HG03060 (cell line): ENCODE measurements at regions not wholly inside any gene's neighbourhood (a gene's known extent, or its start where the extent isn't known, plus 50 kb on each side); places are given as distances from the start of the nearest gene placed in this dataset.
"Not testable (repeated sequence)": the region's sequence is repeated elsewhere in the genome, so short reads cannot be mapped to it uniquely, and the experiment has no call there.

Experiments used
- ATAC-seq: cut with Tn5 transposase; IDR thresholded peaks from one replicate; pipeline ENCODE4 v1.9.1; 2021; ENCODE audit warnings: low read depth, moderate number of reproducible peaks; ENCODE audit not compliant: unreplicated experiment

- ATAC-seq = no peak
These were observed 50.8 kb upstream of the MBOAT1 start for GRCh38 chr6:20263059-20263458.

GRCh38 chr6:20265842-20266241 lies 53.6 kb upstream of the MBOAT1 start:
- ATAC-seq = no peak

GRCh38 chr6:20266851-20267608 lies 54.8 kb upstream of the MBOAT1 start:
- no peak for ATAC-seq

GRCh38 chr6:20269181-20269580 lies 56.9 kb upstream of the MBOAT1 start:
- no peak for ATAC-seq

- ATAC-seq = no peak
These were observed 59.5 kb upstream of the MBOAT1 start for GRCh38 chr6:20271818-20272217.

DNA sequence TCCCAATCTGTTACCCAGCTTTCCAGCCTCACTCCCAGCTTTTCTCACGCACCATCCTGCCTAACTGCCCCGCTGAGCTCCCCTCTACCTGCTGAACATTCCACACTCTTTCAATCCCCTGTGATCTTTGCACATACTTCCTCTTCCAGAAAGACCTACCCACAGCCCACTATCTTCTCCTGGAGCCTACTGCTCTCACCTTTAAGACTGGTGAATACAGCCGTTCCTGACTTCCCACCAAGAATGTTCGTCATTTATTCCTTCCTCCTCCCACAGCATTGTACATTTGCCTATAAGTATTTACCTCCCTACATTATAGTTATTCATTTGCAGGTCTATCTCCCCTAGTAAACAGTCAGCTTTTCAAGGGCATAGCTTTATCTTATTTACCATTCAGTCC lies 61.9 kb upstream of the MBOAT1 start:
- no peak for ATAC-seq

GRCh38 chr6:20275837-20276236 lies 63.6 kb upstream of the MBOAT1 start:
- not testable (repeated sequence) for ATAC-seq

DNA sequence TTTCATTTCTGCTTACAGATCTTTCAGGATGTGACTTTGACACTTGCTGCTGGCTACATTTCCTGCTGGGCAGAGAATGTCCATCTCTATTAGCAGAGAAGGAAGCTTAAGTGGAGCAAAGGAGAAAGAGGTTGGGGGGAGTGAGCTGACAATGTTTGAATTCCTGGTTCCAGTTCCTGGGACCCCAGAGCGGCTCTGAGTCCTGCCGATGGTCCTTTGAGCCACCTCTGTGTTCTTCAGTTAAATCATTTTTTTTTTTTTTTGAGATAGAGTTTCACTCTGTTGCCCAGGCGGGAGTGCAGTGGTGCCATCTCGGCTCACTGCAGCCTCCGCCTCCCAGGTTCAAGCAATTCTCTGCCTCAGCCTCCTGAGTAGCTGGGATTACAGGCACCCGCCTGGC lies 65.5 kb upstream of the MBOAT1 start:
- ATAC-seq = not testable (repeated sequence)

DNA sequence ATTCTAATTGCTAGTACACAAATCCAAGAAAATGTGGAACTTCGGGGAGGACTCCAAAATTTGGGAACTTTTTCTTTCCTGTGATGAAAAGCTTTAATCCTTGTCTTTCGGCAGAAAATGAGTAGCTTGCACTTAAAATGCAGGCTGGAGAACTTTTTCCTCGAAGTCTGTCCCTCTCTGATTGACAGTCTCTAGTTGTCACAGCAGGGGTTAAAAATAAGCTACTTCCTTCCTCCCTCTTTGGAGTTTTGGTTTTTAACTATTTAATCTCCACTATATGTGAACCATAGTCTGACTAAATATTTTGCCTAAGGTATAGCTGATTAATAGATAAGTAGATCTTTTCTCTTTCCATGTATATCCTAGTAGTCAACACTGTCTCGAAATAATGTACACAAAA lies 66.8 kb upstream of the MBOAT1 start:
- ATAC-seq = no peak

GRCh38 chr6:20279608-20280287 lies 67.5 kb upstream of the MBOAT1 start:
- no peak for ATAC-seq

DNA sequence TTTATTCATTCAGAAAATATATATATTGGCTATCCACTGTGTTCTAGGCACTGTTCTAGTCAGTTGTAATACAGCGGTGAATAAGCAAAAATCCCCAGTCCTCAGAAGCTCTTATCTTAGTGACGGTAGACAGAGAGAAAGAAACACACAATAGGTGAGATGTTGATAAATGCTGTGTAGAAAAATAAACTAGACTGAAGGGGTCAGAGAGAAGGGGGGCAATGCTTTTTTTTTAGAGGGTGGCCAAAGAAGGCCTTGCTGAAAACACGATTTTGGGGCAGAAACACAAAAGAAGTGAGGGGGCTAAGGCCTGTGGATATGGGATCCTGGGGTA lies 68.0 kb upstream of the MBOAT1 start:
- no peak for ATAC-seq

DNA sequence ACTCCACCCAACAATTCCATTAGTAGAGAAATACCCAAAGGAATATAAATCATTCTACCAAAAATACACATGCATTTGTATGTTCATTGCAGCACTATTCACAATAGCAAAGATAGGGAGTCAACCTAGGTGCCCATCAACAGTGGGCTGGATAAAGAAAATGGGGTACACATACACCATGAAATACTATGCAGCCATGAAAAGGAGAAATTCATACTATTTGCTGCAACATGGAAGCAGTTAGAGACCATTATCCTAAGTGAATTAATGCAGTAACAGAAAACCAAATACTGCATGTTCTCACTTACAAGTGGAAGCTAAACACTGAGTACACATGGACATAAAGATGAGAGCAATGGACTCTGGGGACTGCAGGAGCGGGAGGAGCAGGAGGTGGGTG lies 72.4 kb upstream of the MBOAT1 start:
- ATAC-seq = no peak

DNA sequence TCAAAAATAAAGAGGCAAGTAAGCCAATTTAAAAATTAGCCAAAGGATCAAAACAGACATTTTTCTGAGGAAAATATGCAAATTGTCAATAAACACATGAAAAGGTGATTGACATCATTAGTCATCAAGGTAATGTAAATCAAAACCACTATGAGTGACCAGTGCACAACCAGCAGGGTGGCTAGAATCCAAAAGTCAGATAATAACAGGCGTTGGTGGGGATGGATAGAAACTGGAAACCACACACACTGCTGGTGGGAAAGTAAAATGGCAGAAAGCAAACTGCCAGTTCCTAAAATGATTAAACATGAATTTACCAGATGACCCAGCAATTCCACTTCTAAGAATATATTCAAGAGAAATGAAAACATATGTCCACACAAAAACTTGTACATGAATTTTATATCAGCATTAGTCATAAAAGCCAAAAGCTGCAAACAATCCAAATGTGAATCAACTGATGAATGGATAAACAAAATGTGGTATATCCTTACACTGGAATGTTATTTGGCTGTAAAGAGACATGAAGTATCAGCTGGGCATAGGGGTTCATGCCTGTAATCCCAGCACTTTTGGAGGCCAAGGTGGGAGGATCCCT lies 74.8 kb upstream of the MBOAT1 start:
- ATAC-seq = no peak

GRCh38 chr6:20291764-20292580 lies 79.7 kb upstream of the MBOAT1 start:
- no peak for ATAC-seq

GRCh38 chr6:20292905-20293304 lies 80.6 kb upstream of the MBOAT1 start:
- no peak for ATAC-seq

- no peak for ATAC-seq
These were observed 89.0 kb upstream of the MBOAT1 start for GRCh38 chr6:20301256-20301655.

DNA sequence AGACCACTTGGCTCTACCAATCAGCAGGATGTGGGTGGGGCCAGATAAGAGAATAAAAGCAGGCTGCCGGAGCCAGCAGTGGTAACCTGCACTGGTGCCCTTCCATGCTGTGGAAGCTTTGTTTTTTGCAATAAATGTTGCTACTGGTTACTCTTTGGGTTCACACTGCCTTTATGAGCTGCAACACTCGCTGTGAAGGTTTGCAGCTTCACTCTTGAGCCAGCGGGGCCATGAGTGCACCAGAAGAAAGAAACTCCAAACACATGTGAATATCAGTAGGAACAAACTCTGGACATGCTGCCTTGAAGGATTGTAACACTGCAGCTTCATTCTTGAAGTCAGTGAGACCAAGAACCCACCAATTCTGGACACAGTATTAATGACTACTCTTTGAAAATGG lies 89.9 kb upstream of the MBOAT1 start:
- ATAC-seq = no peak

DNA sequence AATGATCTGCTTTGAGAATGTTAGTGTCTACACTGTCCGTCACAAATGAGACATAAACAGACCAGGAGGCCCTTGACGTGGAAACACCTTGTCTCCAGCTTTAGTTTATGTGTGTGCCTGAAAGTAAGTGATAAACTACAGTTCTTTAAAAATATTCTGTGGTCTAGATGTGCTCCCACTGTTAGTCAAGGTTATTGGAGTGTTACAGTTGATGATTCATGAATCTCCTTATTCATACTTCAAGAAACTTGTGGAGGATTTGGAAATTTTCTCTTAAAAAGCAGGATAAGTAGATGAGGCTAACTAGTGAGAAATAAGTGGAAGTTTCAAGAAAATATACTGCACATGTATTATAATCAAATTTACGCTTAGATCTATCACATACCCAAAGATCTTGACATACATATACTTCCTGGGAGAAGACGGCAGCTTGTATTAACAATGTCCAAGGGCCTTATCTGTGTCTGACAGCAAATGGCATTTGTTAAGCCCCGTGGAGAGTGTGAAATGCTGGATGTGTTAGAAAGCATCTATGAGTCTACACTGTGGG lies 90.5 kb upstream of the MBOAT1 start:
- no peak for ATAC-seq

GRCh38 chr6:20306491-20306890 lies 94.2 kb upstream of the MBOAT1 start:
- no peak for ATAC-seq

- ATAC-seq = no peak
These were observed 92.5 kb upstream of the E2F3 start for GRCh38 chr6:20309186-20309585.

- ATAC-seq = no peak
These were observed 91.5 kb upstream of the E2F3 start for GRCh38 chr6:20310185-20310584.
